ENCODE measurements at regions not wholly inside any gene's neighbourhood (a gene's known extent, or its start where the extent isn't known, plus 50 kb on each side); places are given as distances from the start of the nearest gene placed in this dataset.

GRCh38 chr2:161059388-161059787, 100.8 kb upstream of the TANK start:
- DNase-seq, result no peak
- Histone ChIP-seq H3K36me3 (no peaks in the 10 kb centered on the region), H3K4me1 (no peaks in the 10 kb centered on the region), H3K4me3 (ENCODE audit: low read depth, low read length) (no peak overlapping the region), H3K27me3 (no peaks in the 10 kb centered on the region), H3K9me3 (no peaks in the 10 kb centered on the region)
- TF ChIP-seq CTCF (IDR thresholded peaks at IDR 0.05; ENCODE audit: low read depth, low read length), result no peak

- H3K4me1 ChIP-seq, result no peaks in the 10 kb centered on the region
- no peak overlapping the region for H3K4me3 ChIP-seq (ENCODE audit: low read depth, low read length)
- no peaks in the 10 kb centered on the region; the same call in 1 of the 2 replicates for H3K27me3 ChIP-seq
- no peaks in the 10 kb centered on the region for H3K9me3 ChIP-seq
- no peak for DNase-seq
- H3K36me3 ChIP-seq, result no peaks in the 10 kb centered on the region
- no peak for TF ChIP-seq CTCF (IDR thresholded peaks at IDR 0.05; ENCODE audit: low read depth, low read length)
Observed at GRCh38 chr2:161061786-161062185, 98.4 kb upstream of the TANK start.

- Histone ChIP-seq H3K4me3 (ENCODE audit: low read depth, low read length) (no peak overlapping the region), H3K4me1 (no peaks in the 10 kb centered on the region), H3K36me3 (no peaks in the 10 kb centered on the region), H3K9me3 (no peaks in the 10 kb centered on the region), H3K27me3 (no peaks in the 10 kb centered on the region; the same call in 1 of the 2 replicates)
- TF ChIP-seq CTCF (IDR thresholded peaks at IDR 0.05; ENCODE audit: low read depth, low read length), result peak; percentile 78
- DNase-seq, result peak; percentile 48
Observed at GRCh38 chr2:161063157-161063945, 96.9 kb upstream of the TANK start.

GRCh38 chr2:161063946-161064306, 96.3 kb upstream of the TANK start:
- no peak for TF ChIP-seq CTCF (IDR thresholded peaks at IDR 0.05; ENCODE audit: low read depth, low read length)
- DNase-seq, result no peak
- no peaks in the 10 kb centered on the region for H3K4me1 ChIP-seq
- H3K9me3 ChIP-seq, result no peaks in the 10 kb centered on the region
- H3K27me3 ChIP-seq, result no peaks in the 10 kb centered on the region; the same call in 1 of the 2 replicates
- H3K4me3 ChIP-seq (ENCODE audit: low read depth, low read length), result no peak overlapping the region
- H3K36me3 ChIP-seq, result no peaks in the 10 kb centered on the region

GRCh38 chr2:161067846-161068350, 92.3 kb upstream of the TANK start:
- no peak overlapping the region for H3K4me3 ChIP-seq (ENCODE audit: low read depth, low read length)
- H3K36me3 ChIP-seq, result no peaks in the 10 kb centered on the region
- no peak for TF ChIP-seq CTCF (IDR thresholded peaks at IDR 0.05; ENCODE audit: low read depth, low read length)
- no peaks in the 10 kb centered on the region; the same call in 1 of the 2 replicates for H3K27me3 ChIP-seq
- H3K4me1 ChIP-seq, result no peaks in the 10 kb centered on the region
- no peak for DNase-seq
- no peaks in the 10 kb centered on the region for H3K9me3 ChIP-seq

GRCh38 chr2:161068670-161069069, 91.6 kb upstream of the TANK start:
- Histone ChIP-seq H3K4me3 (ENCODE audit: low read depth, low read length) (no peak overlapping the region), H3K36me3 (no peaks in the 10 kb centered on the region), H3K4me1 (no peaks in the 10 kb centered on the region), H3K9me3 (no peaks in the 10 kb centered on the region), H3K27me3 (no peaks in the 10 kb centered on the region; the same call in 1 of the 2 replicates)
- DNase-seq, result no peak
- no peak for TF ChIP-seq CTCF (IDR thresholded peaks at IDR 0.05; ENCODE audit: low read depth, low read length)

Data from BE2C (cell line).